ENCODE measurements at regions not wholly inside any gene's neighbourhood (a gene's known extent, or its start where the extent isn't known, plus 50 kb on each side); places are given as distances from the start of the nearest gene placed in this dataset.

- DNase-seq, result no peak
Observed at GRCh38 chr3:71893702-71894479, 108.9 kb upstream of the PROK2 start.

DNA sequence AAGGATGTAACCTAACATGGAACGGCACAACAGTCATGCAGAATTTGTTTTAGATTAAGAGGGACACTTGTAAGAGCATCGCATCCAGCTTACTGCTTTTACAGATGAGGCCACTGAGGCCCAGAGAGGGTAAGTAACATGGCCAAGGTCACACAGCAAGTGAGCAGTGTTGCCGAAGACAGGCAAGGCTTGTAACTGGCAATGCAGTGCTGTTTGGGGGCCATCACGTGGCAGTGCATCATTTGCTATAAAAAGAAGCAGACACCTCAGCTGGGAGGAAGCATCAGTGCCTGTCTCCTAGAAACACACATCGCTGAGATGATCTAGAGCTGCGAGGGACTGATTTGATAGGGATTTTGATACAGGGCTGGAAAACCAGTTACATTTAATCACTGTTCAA, 108.2 kb upstream of the PROK2 start:
- no peak for DNase-seq

- DNase-seq, result no peak
Observed at GRCh38 chr3:71891483-71891882, 106.5 kb upstream of the PROK2 start.

GRCh38 chr3:71890356-71890931, 105.5 kb upstream of the PROK2 start:
- DNase-seq, result no peak

- no peak for DNase-seq
Observed at GRCh38 chr3:71887256-71887655, 102.3 kb upstream of the PROK2 start.

- DNase-seq, result no peak
Observed at GRCh38 chr3:71885006-71885405, 100.1 kb upstream of the PROK2 start.

DNA sequence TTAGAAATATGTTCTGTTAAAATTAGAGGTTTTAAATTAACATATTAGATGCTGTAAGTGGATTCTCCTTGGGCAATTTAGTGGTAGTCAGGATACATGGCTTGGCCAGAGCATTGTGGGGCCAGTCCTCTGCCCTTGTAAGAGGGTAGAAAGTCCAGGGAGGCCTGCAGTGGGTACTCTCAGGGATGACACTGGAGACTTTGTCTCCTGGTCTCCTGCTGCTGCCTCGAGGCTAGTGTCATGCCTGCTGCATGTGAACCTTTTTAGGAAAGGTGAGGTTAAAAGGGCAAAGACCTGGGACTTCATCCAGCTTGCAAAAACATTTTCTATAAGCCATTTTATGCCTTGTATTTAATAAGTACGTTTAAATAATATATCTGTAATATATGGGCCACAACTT, 96.8 kb upstream of the PROK2 start:
- DNase-seq, result no peak

- DNase-seq, result no peak
Observed at GRCh38 chr3:71881041-71881440, 96.1 kb upstream of the PROK2 start.

DNA sequence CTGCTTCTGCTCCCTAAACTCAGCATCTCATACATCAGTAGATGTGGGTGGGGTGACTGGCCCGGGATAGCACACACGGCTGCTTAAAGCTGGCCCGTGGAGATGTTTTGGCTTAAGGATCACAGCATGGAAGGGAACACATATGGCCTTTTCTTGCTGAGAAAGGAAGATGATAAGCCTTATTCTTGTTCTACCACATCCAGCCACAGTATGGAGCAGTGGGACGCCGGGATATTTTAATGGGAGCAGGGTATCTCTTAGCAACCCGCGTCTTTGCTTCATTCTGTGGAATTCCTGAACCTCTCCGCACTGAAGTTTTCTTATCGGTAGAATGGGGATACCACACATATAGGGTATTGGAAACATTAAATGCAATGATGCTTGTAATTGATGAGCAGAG, 94.1 kb upstream of the PROK2 start:
- no peak for DNase-seq

- DNase-seq, result no peak
Observed at GRCh38 chr3:71876135-71877105, 91.5 kb upstream of the PROK2 start.

GRCh38 chr3:71875461-71875947, 90.6 kb upstream of the PROK2 start:
- DNase-seq, result peak; percentile 80

GRCh38 chr3:71874618-71875017, 89.7 kb upstream of the PROK2 start:
- no peak for DNase-seq

DNA sequence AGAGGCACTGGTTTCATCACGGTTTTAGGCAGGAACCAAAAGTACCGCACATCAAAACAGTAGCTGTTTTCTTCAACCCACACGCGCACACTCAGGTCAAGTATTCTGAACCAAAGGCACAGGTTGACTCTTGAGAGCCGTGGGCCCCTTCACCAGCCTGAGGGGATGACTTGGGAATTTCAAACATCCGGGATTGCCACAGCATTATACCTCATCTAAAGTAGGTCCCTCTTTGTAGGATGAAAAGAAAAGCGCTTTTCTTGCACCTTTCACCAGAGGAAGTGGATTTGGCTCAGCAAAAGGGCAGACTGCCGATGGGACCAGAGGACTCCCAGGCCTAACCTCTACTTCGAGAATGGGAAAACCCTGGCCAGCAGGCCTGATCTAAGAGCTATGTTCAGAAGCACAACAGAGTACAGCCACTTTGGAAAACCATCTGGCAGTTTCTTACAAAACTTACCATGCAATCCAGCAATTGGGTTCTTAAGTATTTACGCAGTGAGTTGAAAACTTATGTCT, 88.2 kb upstream of the PROK2 start:
- no peak for DNase-seq

DNA sequence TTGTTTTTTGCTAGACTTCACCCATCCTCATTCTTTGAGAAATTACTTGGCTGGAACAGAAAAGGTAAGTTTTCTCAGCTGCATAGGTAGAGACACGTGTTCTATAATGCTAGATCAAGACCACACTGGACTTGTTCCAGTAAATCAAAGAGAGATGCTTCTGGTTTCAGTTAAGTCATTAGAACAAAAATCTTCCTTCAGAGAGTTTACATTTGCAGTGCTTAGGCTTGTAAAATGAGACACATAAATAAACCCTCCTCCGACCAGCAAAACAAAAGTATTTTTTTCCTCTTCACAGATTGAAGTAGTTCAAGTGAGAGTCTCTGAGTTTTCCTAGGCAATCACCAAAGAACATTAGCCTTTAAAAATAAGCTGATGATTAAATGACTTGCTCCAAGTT, 87.3 kb upstream of the PROK2 start:
- no peak for DNase-seq

- no peak for DNase-seq
Observed at GRCh38 chr3:71870966-71871512, 86.1 kb upstream of the PROK2 start.

GRCh38 chr3:71868876-71869275, 83.9 kb upstream of the PROK2 start:
- no peak for DNase-seq

- no peak for DNase-seq
Observed at GRCh38 chr3:71865727-71866126, 80.8 kb upstream of the PROK2 start.

DNA sequence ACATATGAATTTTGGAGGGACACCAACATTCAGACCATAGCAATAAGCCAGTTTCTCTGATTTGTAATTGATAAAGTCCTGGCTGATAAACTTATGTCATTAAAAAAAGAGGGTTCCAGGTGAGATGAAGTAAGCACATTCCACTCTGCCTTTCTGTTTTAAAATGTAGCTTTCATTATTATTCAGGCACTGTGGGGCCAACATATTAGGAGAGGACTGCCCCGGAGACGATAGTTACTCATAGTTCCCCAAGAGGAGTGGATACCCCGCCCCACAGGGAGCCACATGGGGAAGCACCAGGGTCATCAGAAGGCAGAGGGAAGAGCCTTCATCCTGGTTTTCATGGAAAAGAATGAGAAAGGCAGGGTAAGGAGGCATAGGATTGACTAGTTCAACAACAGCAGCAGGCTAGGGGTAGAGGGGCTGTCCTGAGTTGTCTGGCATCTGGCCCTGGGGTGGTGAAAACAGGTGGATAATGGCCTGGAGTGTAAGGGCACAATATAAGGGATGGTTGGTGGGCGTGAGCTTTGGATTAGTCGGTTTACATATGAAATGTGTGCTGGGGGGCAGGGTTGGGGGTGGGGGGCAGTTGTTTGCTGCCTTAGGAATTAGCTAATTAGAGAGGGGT, 78.7 kb upstream of the PROK2 start:
- no peak for DNase-seq

DNA sequence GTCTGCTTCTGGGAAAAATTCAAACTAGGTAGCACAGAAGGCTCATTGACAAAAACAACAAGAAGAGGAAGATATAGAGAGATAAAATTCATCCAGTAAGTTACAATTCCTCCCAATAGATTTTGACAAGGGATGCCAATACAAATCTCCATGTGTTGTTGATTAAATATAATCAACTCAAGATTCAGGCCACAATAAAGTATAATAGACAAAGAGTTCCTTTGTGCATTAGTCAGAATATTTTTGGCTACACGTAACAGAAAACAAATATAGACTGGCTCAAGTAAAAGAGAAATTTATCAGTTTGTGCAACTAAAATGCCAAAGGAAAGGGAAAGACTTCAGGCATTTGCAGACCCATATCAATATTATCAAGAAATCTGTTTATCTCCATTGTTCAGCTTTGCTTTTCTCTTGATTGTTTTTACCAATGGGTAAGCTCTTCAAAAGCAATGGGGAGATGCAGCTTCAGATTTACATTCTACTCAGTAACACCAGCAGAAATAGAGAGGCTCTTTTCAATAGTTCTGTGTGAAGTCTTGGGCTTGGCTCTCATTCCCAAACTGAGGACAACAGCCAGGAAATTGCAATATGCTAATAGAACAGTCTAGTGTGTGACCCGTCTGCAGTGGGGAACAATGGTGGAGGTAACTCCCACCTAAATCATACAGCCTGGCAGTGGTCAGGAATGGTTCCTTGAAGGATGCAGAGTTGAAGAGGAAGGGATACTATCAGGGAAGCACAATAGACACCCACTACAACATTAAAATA, 77.6 kb upstream of the PROK2 start:
- DNase-seq, result no peak

- peak; percentile 42 for DNase-seq
Observed at GRCh38 chr3:71859123-71859519, 74.2 kb upstream of the PROK2 start.

DNA sequence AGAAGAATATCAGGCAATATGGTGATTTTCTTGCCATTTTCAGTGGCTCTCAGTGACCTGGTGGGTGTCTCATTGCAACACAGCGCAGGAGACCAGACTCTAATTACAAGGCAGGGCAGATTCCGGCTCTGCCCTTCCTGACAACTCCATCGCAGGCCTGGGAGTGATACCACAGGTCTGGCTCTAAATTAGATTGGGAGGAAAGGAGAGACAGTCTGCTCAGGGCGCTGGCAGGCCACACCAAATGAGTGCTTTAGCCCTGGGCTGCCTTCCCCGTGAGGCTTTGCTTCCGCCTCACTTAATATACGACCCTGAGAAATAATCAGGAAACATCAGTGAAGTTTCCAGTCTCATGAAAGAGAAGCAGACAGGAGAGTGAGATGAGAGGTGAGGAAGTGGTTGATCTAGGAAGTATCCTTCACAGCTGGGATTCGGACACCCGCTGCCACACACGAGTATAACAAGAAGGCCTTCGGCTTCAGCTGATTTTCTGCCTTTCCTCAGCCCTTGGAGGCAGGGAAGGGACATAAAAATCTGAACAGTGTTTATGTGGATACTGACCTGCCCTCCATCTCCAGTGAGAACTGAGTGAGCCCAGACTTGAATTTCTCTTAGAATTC, 73.7 kb upstream of the PROK2 start:
- DNase-seq, result no peak

Measured in CD4-positive, alpha-beta T cell treated with Interleukin-17A for 4 hours (primary cell).